Tibial nerve (tissue), 3 donors: ENCODE measurements at regions not wholly inside any gene's neighbourhood (a gene's known extent, or its start where the extent isn't known, plus 50 kb on each side); places are given as distances from the start of the nearest gene placed in this dataset.

Experiments
- CTCF ChIP-seq, 5 experiments: fragments of 200-600 bp in 3 of 5; fragments of 450-650 bp in 2 of 5; sonication (generic) in 3 of 5; IDR thresholded peaks; one replicate each; pipeline ENCODE4 v1.5.1; 2016 to 2019; ENCODE audit warnings: antibody characterized with exemption in 5 of 5, mild to moderate bottlenecking in 3 of 5, moderate library complexity in 2 of 5
- POLR2A ChIP-seq, 2 donors: fragments of 450-650 bp; IDR thresholded peaks; one replicate each; pipeline ENCODE4 v1.6.1; 2017; ENCODE audit warnings: antibody characterized with exemption in 2 of 2, mild to moderate bottlenecking in 2 of 2, moderate library complexity in 2 of 2

GRCh38 chr6:4345543-4345942, 210.2 kb upstream of the ECI2 start:
- no peak for TF ChIP-seq POLR2A (IDR thresholded peaks at IDR 0.05)
- TF ChIP-seq CTCF (IDR thresholded peaks at IDR 0.05) = no peak
